Suprapubic skin (tissue), 4 donors: ENCODE measurements at regions not wholly inside any gene's neighbourhood (a gene's known extent, or its start where the extent isn't known, plus 50 kb on each side); places are given as distances from the start of the nearest gene placed in this dataset.
"Not testable (repeated sequence)": the region's sequence is repeated elsewhere in the genome, so short reads cannot be mapped to it uniquely, and the experiment has no call there.

Experiments used
- DNase-seq, 2 donors: peaks; one replicate each; pipeline ENCODE4 v3.0.0-alpha.2; 2019; ENCODE audit warnings: low spot score in 2 of 2
- H3K27ac ChIP-seq: fragments of 200-600 bp; sonication (generic); one replicate; pipeline ENCODE4 v1.5.1; 2019
- H3K27me3 ChIP-seq: fragments of 200-600 bp; sonication (generic); one replicate; pipeline ENCODE4 v1.5.1; 2019
- H3K36me3 ChIP-seq: fragments of 200-600 bp; sonication (generic); one replicate; pipeline ENCODE4 v1.5.1; 2019
- H3K4me1 ChIP-seq: fragments of 200-600 bp; sonication (generic); one replicate; pipeline ENCODE4 v1.5.1; 2019
- H3K4me3 ChIP-seq: fragments of 200-600 bp; sonication (generic); one replicate; pipeline ENCODE4 v1.5.1; 2019; ENCODE audit warnings: mild to moderate bottlenecking
- H3K9me3 ChIP-seq: fragments of 200-600 bp; sonication (generic); one replicate; pipeline ENCODE4 v1.5.1; 2019
- EP300 ChIP-seq: sonication (generic); formaldehyde crosslinking; IDR thresholded peaks from one replicate; pipeline ENCODE4 v1.6.1; 2017; ENCODE audit warnings: antibody characterized with exemption
- POLR2A ChIP-seq, 2 donors: fragments of 450-650 bp; IDR thresholded peaks; one replicate each; pipeline ENCODE4 v1.6.1; 2017; ENCODE audit warnings: antibody characterized with exemption in 2 of 2, mild to moderate bottlenecking in 2 of 2, moderate library complexity in 2 of 2
- POLR2AphosphoS5 ChIP-seq, 3 donors: sonication (generic); formaldehyde crosslinking; IDR thresholded peaks; one replicate each; pipeline ENCODE4 v1.6.1; 2017; ENCODE audit warnings: antibody characterized with exemption in 3 of 3
- WGBS: methylation state at CpG from one replicate; pipeline ENCODE4 v1.1.5; 2018; 5-methylcytosine and 5-hydroxymethylcytosine counted together
- TF ChIP-seq, protein P1 (sequence below), 2 donors: fragments of 200-600 bp in 1 of 2; fragments of 450-650 bp in 1 of 2; sonication (generic) in 1 of 2; IDR thresholded peaks; one replicate each; pipeline ENCODE4 v1.5.1; 2016 to 2019; ENCODE audit warnings: antibody characterized with exemption in 2 of 2, mild to moderate bottlenecking in 1 of 2, moderate library complexity in 1 of 2

DNA sequence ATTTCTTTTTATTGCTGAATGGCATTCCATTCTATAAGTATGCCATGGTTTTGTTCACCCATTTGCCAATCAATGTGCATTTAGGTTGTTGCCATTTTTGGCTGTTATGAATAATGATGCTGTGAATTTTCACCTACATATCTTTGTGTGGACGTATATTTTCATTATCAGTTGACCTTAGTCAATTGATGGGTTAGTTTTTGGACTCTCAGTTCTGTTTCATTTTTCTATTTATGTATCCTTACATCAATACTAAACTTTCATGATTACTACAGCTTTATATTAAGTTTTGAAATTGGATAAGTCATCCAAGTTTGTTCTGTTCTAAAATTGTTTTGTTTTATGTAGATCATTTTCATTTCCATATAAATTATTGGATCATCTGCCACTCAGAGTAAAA, 261.9 kb upstream of the CNR1 start:
- no peaks in the 10 kb centered on the region for H3K9me3 ChIP-seq
- 89% methylated on average over 1 of the region's 1 CpG for WGBS
- H3K4me1 ChIP-seq, result no peaks in the 10 kb centered on the region
- no peaks in the 10 kb centered on the region for H3K27me3 ChIP-seq
- no peak overlapping the region for H3K27ac ChIP-seq
- DNase-seq, result no peak
- H3K4me3 ChIP-seq, result no peak overlapping the region
- H3K36me3 ChIP-seq, result no peaks in the 10 kb centered on the region
- TF ChIP-seq, protein P1, sequence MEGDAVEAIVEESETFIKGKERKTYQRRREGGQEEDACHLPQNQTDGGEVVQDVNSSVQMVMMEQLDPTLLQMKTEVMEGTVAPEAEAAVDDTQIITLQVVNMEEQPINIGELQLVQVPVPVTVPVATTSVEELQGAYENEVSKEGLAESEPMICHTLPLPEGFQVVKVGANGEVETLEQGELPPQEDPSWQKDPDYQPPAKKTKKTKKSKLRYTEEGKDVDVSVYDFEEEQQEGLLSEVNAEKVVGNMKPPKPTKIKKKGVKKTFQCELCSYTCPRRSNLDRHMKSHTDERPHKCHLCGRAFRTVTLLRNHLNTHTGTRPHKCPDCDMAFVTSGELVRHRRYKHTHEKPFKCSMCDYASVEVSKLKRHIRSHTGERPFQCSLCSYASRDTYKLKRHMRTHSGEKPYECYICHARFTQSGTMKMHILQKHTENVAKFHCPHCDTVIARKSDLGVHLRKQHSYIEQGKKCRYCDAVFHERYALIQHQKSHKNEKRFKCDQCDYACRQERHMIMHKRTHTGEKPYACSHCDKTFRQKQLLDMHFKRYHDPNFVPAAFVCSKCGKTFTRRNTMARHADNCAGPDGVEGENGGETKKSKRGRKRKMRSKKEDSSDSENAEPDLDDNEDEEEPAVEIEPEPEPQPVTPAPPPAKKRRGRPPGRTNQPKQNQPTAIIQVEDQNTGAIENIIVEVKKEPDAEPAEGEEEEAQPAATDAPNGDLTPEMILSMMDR (IDR thresholded peaks at IDR 0.05), result no peak
- TF ChIP-seq EP300 (no peak), POLR2AphosphoS5 (IDR thresholded peaks at IDR 0.05) (no peak), POLR2A (IDR thresholded peaks at IDR 0.05) (no peak)

DNA sequence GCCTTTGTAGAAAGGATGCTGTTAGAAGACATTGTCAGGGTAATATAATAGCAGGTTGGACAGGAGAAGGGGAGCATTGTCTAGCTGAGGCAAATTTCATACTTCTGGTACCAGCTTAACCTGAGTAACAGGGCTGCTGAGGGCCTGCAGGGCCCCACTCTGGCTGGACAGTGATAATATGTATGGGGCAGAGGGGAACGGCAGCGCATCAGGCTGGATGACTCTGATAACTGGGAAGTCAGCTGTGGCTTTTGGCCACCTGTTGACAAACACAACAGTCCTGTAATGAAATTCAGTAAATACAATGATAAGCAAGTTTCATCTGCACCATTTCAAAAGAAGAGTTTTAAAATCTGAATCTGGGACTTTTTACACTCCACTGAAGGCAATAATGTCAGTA, 259.9 kb upstream of the CNR1 start:
- H3K27me3 ChIP-seq, result no peaks in the 10 kb centered on the region
- TF ChIP-seq, protein P1 (IDR thresholded peaks at IDR 0.05), result no peak
- TF ChIP-seq POLR2A (IDR thresholded peaks at IDR 0.05) (no peak), POLR2AphosphoS5 (IDR thresholded peaks at IDR 0.05) (no peak), EP300 (no peak)
- 93% methylated on average over 2 of the region's 2 CpGs for WGBS
- no peaks in the 10 kb centered on the region for H3K4me1 ChIP-seq
- DNase-seq, result no peak
- H3K4me3 ChIP-seq, result no peak overlapping the region
- no peak overlapping the region for H3K27ac ChIP-seq
- no peaks in the 10 kb centered on the region for H3K9me3 ChIP-seq
- H3K36me3 ChIP-seq, result no peaks in the 10 kb centered on the region

DNA sequence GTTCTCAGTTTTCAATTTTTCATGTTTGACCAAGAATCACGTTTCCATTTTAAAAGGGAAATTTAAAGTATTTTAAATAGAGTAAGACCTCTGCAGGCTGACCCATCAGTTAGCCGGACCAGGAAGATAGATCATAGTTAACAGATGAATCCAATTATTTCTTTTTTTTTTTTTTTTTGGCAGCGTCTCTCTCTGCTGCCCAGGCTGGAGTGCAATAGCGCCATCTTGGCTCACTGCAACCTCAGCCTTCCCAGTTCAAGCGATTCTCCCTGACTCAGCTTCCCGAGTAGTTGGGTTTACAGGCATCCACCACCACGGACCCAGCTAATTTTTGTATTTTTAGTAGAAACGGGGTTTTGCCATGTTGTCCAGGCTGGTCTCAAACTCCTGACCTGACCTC, 256.7 kb upstream of the CNR1 start:
- Histone ChIP-seq H3K27ac (no peak overlapping the region), H3K4me3 (no peak overlapping the region), H3K27me3 (no peaks in the 10 kb centered on the region), H3K36me3 (no peaks in the 10 kb centered on the region), H3K4me1 (no peaks in the 10 kb centered on the region), H3K9me3 (no peaks in the 10 kb centered on the region)
- 83% methylated on average over 8 of the region's 8 CpGs for WGBS
- no peak for DNase-seq
- TF ChIP-seq POLR2A (IDR thresholded peaks at IDR 0.05) (no peak), POLR2AphosphoS5 (IDR thresholded peaks at IDR 0.05) (no peak), EP300 (no peak)
- TF ChIP-seq, protein P1 (IDR thresholded peaks at IDR 0.05), result no peak

DNA sequence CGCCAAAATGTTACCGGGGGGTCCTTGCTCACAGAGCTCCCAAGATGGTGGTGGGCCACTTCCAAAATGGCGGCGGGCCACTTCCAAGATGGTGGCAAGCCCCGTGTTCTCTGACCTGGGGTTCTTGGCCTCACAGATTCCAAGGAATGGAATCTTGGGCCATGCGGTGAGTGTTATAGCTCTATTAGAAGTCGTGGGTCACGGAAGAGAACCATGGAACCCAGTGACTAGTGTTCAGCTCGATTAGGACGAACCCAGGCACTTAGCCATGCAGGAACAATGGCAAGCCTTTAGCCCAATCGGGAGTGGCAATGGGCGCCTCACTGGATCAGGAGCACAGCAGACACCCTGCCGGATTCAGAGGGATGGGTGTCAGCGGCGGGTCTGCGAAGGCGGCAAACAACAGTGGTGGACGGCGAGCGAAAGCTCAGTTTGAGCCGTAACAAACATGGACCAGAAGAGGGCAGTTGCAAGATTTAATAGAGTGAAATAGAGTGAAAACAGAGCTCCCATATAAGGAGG, 254.9 kb upstream of the CNR1 start:
- DNase-seq, H3K9me3 ChIP-seq, H3K27ac ChIP-seq, H3K4me1 ChIP-seq, H3K36me3 ChIP-seq, H3K4me3 ChIP-seq, H3K27me3 ChIP-seq: not testable (repeated sequence)
- WGBS, result 94% methylated on average over 20 of the region's 21 CpGs

DNA sequence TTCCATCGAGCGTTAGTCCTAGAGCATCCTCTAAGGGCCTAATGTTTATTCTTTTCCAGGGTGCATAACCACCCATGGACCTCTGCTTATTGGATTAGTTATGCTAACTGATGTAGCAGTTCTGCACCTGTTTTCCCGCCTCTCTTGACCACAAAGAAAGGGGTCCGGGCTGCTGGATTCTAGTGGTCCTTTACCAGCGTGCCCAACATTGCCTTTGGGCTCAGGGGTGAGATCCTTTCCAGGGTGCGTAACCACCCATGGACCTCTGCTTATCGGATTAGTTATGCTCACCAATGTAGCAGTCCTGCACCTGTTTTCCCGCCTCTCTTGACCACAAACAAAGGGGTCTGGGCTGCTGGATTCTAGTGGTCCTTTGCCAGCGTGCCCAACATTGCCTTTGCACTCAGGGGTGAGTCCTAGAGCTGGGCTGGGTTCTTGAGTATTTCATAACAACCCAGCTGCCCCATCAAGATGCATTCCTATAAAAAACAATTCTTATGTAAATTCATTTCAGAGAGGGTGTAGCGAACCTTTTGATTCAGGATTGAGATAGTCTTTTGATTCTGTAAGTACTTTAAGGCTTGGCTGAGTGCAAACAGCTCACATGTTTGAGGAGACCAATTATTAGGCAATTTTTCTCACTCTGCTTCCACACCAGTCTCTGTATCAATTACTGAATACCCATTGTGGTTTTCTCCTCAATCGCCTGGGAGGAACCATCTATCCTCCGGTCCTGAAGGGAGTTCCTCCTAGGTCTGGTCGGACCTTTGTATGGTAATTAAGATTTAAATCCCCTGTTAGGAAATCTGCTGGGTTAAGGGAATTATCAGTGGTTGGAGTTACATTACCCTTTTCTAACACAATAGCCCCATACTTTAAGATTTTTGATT, 253.0 kb upstream of the CNR1 start:
- H3K4me3 ChIP-seq, H3K36me3 ChIP-seq, H3K27ac ChIP-seq, H3K9me3 ChIP-seq, H3K27me3 ChIP-seq, H3K4me1 ChIP-seq, DNase-seq: not testable (repeated sequence)
- WGBS, result 88% methylated on average over 12 of the region's 13 CpGs

DNA sequence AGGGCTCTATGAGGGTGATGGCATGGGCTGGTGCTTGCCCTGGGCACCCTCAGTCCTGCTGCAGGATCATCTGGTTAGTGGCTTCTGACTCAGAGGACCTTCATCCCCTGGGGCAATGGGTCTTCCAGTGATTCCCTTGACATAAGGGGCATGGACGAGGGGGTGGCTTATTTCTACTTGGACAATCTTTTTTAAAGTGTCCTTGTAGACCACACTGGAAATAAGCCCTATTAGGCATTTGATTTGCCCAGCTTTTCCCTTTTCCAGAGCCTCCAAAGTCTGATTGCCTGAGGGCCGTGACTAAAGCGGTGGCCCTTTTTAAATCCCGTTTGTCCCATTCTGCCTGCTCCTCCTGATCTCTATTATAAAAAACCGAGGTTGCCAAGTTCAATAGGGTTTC, 251.2 kb upstream of the CNR1 start:
- not testable (repeated sequence) for H3K27ac ChIP-seq, H3K4me3 ChIP-seq, H3K9me3 ChIP-seq, DNase-seq, H3K27me3 ChIP-seq, H3K4me1 ChIP-seq, H3K36me3 ChIP-seq
- WGBS, result 65% methylated on average over 5 of the region's 5 CpGs

DNA sequence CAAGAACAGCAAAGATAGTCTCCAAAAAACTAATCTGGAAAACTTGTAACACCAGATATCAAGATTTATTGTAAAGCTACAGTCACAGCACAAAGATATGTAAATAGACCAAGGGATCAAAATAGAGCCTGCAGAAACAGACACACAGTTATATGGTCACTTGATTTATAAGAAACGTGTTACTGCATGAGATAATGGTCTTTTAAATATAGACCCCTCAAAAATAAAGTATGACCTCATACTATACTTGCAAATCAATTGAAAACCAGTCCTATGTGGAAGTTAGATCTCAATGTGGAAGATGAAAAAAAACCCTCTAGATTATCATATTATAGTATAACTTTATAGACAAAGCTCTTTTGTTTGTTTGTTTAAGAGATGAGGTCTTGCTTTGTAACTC, 247.3 kb upstream of the CNR1 start:
- H3K4me3 ChIP-seq, result no peak overlapping the region
- H3K36me3 ChIP-seq, result no peaks in the 10 kb centered on the region
- no peaks in the 10 kb centered on the region for H3K27me3 ChIP-seq
- 31% methylated on average over 1 of the region's 1 CpG for WGBS
- no peak for DNase-seq
- H3K27ac ChIP-seq, result no peak overlapping the region
- TF ChIP-seq, protein P1 (IDR thresholded peaks at IDR 0.05), result no peak
- TF ChIP-seq EP300 (no peak), POLR2A (IDR thresholded peaks at IDR 0.05) (no peak)
- H3K9me3 ChIP-seq, result no peaks in the 10 kb centered on the region
- no peaks in the 10 kb centered on the region for H3K4me1 ChIP-seq

DNA sequence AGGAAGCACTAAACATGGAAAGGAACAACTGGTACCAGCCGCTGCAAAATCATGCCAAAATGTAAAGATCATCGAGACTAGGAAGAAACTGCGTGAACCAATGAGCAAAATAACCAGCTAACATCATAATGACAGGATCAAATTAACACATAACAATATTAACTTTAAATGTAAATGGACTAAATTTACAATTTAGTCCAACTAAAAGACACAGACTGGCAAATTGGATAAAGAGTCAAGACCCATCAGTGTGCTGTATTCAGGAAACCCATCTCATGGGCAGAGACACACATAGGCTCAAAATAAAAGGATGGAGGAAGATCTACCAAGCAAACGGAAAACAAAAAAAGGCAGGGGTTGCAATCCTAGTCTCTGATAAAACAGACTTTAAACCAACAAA, 242.2 kb upstream of the CNR1 start:
- not testable (repeated sequence) for H3K27me3 ChIP-seq, H3K36me3 ChIP-seq, H3K4me3 ChIP-seq, DNase-seq, H3K9me3 ChIP-seq, H3K4me1 ChIP-seq, H3K27ac ChIP-seq
- 65% methylated on average over 3 of the region's 4 CpGs for WGBS

DNA sequence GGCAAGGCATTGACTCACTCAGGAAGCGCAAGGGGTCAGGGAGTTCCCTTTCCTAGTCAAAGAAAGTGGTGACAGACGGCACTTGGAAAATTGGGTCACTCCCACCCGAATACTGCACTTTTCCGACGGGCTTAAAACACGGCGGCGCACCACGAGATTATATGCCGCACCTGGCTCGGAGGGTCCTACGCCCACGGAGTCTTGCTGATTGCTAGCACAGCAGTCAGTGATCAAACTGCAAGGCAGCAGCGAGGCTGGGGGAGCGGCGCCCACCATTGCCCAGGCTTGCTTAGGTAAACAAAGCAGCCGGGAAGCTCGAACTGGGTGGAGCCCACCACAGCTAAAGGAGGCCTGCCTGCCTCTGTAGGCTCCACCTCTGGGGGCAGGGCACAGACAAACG, 240.5 kb upstream of the CNR1 start:
- H3K36me3 ChIP-seq, H3K4me1 ChIP-seq, H3K9me3 ChIP-seq, H3K4me3 ChIP-seq, H3K27me3 ChIP-seq, DNase-seq, H3K27ac ChIP-seq: not testable (repeated sequence)
- 81% methylated on average over 17 of the region's 19 CpGs for WGBS
